GM12892 (cell line): ENCODE measurements at regions not wholly inside any gene's neighbourhood (a gene's known extent, or its start where the extent isn't known, plus 50 kb on each side); places are given as distances from the start of the nearest gene placed in this dataset.

ENCODE experiments used
- DNase-seq: peaks from one replicate; pipeline ENCODE4 v3.0.0; 2011; ENCODE audit not compliant: insufficient read length
- FAIRE-seq: peaks from 2 replicates; lab custom pipeline; 2011; peaks lifted over from hg19 to GRCh38; lab: Jason Lieb, UNC
- POLR2A ChIP-seq: IDR thresholded peaks from 2 replicates; pipeline ENCODE4 v1.6.1; 2011; ENCODE audit warnings: low read depth, low read length, control low read depth
- POLR2AphosphoS5 ChIP-seq: IDR thresholded peaks from 2 replicates; pipeline ENCODE4 v1.6.1; 2011; ENCODE audit warnings: low read depth, low read length, control low read depth
- TAF1 ChIP-seq: IDR thresholded peaks from 2 replicates; pipeline ENCODE4 v1.6.1; 2011; ENCODE audit warnings: low read depth, mild to moderate bottlenecking, control low read depth, low read length, borderline replicate concordance

- DNase-seq, result no peak
- TF ChIP-seq POLR2A, result no peak
- TF ChIP-seq POLR2AphosphoS5, result no peak
- TF ChIP-seq TAF1, result no peak
- no peak for FAIRE-seq
These were observed 133.7 kb downstream of the SNX19 start for GRCh38 chr11:130782361-130783222.

- TF ChIP-seq POLR2AphosphoS5 (no peak), POLR2A (no peak)
- FAIRE-seq, result no peak
- no peak for DNase-seq
These were observed 133.0 kb downstream of the SNX19 start for GRCh38 chr11:130783323-130783722.

GRCh38 chr11:130785380-130786116 is 130.7 kb downstream of the SNX19 start:
- no peak for TF ChIP-seq POLR2A
- TF ChIP-seq POLR2AphosphoS5, result no peak
- no peak for TF ChIP-seq TAF1
- DNase-seq (no peak), FAIRE-seq (no peak)

GRCh38 chr11:130786586-130786985 is 129.7 kb downstream of the SNX19 start:
- no peak for TF ChIP-seq POLR2AphosphoS5

GRCh38 chr11:130787092-130787616 is 129.1 kb downstream of the SNX19 start:
- TF ChIP-seq TAF1 (no peak), POLR2AphosphoS5 (no peak), POLR2A (no peak)
- no peak for FAIRE-seq
- no peak for DNase-seq

More at GRCh38 chr11:130786586-130786985, 129.7 kb downstream of the SNX19 start:
- no peak for DNase-seq
- FAIRE-seq, result no peak

GRCh38 chr11:130787973-130788570 is 128.2 kb downstream of the SNX19 start:
- DNase-seq, result no peak
- TF ChIP-seq POLR2AphosphoS5 (no peak), POLR2A (no peak), TAF1 (no peak)
- no peak for FAIRE-seq

- FAIRE-seq (no peak), DNase-seq (no peak)
- TF ChIP-seq POLR2A (no peak), POLR2AphosphoS5 (no peak), TAF1 (no peak)
These were observed 127.1 kb downstream of the SNX19 start for GRCh38 chr11:130789056-130789640.

- FAIRE-seq, result no peak
- no peak for DNase-seq
- TF ChIP-seq POLR2AphosphoS5 (no peak), POLR2A (no peak), TAF1 (no peak)
These were observed 125.6 kb downstream of the SNX19 start for GRCh38 chr11:130790689-130791088.

- FAIRE-seq (no peak), DNase-seq (no peak)
- TF ChIP-seq POLR2A, result no peak
- no peak for TF ChIP-seq TAF1
- TF ChIP-seq POLR2AphosphoS5, result no peak
These were observed 123.5 kb downstream of the SNX19 start for GRCh38 chr11:130792772-130793171.

GRCh38 chr11:130796828-130797227 is 119.5 kb downstream of the SNX19 start:
- TF ChIP-seq POLR2AphosphoS5 (no peak), TAF1 (no peak), POLR2A (no peak)
- FAIRE-seq, result no peak
- no peak for DNase-seq

GRCh38 chr11:130798280-130798679 is 118.0 kb downstream of the SNX19 start:
- DNase-seq (no peak), FAIRE-seq (no peak)
- TF ChIP-seq POLR2A, result no peak
